Medulla oblongata (tissue), 1 donor: ENCODE measurements at regions not wholly inside any gene's neighbourhood (a gene's known extent, or its start where the extent isn't known, plus 50 kb on each side); places are given as distances from the start of the nearest gene placed in this dataset.
"Not testable (repeated sequence)": the region's sequence is repeated elsewhere in the genome, so short reads cannot be mapped to it uniquely, and the experiment has no call there.

ENCODE experiments used
- DNase-seq: peaks from one replicate; pipeline ENCODE4 v3.0.0-alpha.2; 2015; ENCODE audit errors: extremely low spot score

DNA sequence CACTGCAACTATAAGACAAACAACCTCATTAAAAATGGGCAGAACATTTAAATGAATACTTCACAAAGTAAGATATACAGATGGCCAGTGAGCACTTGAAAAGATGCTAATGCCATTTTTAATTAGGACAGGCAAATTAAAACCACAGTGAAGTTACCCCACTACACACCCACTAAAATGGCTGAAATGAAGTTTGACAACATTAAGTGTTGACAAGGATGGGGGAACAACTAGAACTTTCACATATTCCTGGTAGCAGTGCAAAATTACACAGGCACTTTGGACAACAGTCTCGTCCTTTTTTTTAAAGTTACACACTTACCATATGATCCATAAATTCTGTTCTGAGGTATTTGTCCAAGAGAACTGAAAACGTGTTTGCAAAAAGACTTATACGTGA lies 278.9 kb upstream of the DIO3 start:
- no peak for DNase-seq

DNA sequence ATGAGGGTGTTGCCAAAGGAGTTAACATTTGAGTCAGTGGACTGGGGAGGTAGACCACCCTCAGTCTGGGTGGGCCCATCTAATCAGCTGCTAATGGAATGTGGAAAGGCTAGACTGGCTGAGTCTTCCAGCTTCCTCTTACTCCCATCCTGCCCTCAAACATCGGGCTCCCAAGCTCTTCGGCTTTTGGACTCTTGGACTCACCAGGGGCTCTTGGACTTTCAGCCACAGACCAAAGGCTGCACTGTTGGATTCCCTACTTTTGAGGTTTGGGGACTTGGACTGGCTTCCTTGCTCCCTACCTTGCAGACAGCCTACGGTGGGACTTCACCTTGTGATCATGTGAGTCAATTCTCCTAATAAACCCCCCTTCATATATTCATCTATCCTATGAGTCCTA lies 276.6 kb upstream of the DIO3 start:
- DNase-seq, result no peak

DNA sequence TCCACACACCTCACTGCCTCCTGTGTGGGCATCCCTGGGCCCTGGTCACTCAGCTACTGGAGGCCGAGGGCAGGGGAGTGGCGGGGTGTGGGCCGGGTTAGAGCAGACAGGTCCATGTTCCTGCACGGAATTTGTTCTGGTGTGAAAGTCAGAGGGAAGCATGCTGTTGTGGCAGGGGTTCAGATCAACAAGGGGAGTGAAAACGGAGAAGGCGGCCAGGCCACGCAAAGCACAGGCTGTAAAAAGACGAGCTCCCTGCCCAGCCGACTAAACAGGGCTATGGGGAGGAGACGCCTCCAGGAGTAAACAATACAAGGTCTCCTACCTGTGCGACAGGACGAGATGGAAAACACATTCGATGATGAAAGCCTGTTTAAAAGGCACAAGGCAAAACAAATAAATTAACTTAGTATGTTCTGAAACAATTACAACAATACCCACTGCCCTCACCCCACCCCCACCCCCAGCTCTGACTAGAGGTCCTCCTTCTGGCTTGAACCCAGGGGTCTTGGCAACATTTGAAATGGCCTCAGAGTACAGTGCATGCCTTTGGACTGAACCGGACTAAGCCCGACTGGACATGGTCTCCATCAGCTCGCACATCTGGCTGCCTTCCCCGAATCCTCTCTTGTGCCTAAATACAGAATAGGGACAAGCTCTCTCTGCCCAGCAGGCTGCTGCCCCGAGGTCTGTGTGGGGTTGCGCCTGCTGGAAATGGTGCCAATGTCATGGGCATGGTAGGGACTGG lies 274.9 kb upstream of the DIO3 start:
- DNase-seq, result no peak

DNA sequence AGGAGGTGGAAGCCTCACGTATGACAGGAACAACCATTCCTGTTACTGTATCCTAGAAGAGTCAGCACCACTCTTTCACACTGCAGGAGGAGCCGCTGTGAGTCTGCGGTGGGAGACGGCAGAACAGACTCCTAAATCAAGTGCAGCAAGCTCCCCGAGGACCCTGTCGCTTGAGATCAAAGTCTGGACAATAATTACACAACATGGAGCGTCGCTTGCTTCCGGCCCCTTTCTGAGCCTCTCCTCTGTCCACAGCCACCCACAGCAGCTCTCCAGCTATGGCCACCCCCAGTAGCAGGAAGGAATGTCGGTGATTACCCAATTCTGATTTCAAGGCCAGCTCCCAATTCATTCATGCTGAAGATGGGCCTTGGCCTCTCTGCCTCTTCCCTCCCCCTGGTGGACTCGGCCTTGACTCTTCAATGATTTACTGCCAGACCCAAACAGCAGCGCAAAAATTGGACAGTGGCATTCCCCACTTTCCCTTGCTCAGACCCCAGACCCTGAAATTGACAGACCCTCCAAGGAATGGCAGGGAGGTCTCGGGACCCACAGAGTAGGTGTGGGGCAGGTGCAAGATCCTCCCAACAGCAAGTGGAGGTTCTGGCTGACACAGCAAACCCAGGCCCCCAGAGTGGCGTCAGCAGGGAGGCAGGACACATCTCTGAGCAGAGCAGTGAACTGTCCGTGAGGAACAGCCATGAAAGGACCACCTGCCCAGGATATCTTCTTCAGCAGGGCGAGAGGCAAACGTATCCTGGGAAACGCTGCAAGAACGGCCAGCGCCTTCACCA lies 272.7 kb upstream of the DIO3 start:
- DNase-seq, result no peak

DNA sequence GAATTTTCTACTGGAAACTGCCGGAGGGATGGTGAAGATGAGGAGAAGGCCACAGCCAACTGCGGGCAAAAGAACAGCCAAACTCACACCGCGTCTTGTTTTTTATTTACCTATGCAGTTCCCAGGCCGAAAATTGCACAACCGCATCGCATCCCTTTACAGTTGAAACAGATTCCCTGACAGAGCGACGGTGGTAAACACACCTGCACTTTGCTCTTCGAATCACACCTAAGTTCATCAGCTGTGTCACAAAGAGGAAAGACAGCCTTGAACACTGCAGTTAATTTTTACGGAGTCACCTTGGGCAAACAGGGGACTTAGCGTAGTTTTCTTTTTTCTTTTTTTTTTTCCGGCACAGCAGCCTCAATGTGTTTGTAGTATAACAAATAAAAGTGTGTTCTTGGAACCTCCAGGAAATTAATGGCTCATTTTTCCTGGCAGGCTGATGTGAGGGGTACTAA lies 272.0 kb upstream of the DIO3 start:
- no peak for DNase-seq

DNA sequence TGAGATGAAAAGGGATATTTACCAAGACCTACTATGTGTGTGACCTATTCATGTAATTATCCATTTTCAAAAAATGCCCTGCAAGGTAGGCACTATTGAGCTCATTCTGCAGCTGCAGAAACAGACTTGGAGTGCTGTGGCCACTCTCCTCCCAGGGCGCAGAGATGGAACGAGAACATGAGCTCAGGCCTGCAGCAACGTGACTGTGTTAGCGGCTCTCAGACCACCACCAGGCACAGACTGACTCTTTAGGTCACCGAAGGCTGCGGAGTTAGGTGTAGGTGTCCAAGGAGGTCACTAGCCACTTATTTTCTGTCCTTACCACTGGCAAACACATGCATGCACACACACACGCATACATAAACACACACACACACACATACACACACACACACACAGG lies 271.4 kb upstream of the DIO3 start:
- no peak for DNase-seq

DNA sequence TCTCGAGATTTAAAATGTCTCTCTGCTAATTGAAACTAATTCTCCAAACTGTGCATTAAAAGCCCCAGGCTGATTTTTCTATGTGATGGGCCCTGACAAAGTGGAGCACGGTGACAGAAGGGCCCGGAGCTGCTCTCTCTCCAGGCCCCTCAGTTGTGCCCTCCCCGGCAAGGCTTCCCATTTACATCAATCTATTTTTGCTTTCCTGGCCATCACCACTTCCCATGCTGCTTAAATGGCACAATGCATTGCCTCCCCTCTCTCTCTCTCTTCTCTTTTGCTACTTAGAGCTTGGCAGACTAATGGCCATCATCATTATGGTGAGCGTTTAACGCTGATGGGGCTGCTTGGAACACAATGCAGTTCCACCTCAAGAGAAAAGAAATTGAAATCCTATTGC lies 270.7 kb upstream of the DIO3 start:
- DNase-seq, result no peak

DNA sequence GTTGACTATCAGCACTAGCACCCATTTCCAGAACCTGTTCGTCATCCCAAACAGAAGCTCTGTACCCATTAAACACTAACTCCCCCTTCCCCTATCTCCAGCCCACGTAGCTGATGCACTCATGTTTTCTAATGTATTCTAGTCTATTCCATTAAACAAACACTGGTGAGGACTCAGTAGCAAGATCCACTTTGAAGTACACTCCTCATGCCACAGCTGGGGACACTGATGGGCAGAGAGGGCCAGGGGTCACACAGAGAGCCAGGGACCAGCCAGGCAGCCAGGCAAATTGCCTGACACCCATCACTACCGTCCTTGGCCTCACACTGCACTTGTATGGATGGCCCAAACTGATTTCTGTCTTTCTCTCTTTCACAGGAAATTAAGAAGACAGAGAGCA lies 269.9 kb upstream of the DIO3 start:
- DNase-seq, result no peak

DNA sequence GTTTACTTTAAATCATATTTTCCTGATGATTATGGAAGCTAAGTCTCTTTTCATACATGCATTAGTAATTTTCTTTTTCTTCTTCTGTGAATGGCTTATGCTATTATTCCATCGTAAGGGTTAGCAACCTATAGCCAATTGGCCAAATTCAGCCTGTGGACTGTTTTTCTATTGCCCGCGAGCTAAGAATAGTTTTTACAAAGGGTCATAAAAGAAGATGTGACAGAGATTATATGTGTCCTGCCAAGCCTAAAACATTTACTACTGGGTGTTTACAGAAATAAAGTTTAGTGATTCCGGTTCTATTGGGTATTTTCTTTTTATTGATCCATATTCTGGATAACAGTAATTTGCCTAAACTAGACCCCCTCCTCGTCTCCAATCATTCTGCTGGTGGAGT lies 268.8 kb upstream of the DIO3 start:
- no peak for DNase-seq

DNA sequence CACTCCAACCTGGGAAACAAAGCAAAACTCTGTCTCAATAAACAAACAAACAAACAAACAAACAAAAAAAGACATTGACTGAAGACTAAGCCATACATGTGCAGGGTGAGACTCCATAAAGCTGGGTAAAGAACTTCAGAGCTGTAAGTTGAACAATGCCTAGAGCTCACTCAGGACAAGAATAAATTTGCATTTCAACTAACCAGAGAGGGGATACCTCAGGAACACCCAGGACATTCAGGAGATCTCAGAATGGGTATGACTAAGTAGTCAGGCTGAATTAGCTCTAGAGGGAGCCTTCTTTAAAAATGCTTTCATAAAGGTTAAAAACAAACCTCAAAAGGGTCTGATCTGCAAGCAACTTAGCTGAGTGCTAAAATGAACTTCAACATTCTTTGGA lies 267.7 kb upstream of the DIO3 start:
- DNase-seq, result no peak

DNA sequence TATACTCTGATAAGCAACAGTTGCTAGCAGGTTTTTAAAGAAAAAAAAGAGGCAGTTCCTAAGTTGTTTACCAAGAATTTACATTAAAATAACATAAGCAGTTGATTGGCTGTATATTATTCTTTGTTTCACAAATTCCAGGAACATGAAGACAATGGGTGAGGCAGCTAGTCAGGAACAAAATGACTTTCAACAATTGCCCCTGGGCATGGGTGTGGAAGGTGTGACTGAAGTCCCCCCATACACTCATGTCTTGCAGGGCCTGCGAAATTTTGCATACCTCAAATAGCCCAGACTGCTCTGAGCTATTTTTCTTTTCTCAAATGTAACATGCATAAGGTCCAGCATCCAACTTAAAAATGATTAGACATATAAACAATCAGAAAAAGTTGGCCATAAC lies 267.2 kb upstream of the DIO3 start:
- DNase-seq, result no peak

DNA sequence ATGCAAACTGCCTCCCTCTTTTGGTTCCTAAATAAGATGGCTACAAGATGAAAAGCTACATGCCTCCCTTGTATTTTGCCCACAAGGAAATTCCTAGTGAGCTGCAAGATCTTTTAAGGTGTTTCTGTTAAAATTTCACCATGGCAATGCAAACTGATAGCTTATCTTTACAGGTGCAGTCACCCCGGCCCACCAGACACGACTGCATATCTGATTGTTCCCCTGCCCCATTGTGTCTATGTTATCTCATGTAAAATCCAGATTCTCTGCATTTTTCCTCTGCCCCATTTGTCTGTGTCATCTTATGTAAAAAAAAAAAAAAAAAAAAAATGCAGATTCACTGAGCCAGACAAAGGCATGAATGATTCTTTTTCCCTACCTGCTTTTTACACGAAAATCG lies 261.5 kb upstream of the DIO3 start:
- not testable (repeated sequence) for DNase-seq

DNA sequence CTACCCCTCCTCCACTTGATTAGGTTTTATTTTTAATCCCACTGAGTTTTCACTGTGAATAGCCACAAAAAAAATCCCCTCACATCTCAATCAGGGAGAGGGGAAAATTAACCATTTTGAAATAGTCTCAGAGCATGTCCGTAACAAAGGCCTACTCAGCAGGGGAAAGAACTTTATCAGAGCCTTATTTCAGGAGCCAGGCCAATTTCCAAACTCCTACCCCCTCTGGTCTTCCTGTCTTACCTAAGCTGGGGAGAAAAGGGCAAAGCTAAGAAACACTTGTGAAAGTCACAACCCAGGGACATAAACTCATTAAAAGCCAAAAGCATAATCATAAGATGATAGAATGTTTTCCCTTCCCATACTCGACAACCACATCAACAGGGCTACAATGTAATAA lies 260.3 kb upstream of the DIO3 start:
- no peak for DNase-seq

DNA sequence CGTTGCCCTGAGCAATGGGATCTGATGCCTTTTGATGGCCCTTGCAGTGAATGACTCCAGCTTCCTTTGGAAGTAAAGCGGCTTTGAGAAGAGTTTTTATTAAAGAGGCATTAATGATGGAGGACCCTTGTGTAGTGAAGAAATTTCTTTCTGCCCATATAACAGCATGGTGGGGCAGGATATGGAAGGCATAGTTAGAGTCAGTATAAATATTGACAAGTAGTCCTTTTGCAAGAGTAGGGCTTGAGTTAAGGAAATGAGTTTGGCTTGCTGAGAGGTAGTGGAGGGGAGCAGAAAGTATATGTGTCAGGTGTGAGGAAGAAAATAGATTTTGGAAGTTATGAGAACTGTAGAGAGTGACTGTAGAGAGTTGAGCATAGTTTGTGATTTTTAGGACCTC lies 254.1 kb upstream of the DIO3 start:
- DNase-seq, result not testable (repeated sequence)

DNA sequence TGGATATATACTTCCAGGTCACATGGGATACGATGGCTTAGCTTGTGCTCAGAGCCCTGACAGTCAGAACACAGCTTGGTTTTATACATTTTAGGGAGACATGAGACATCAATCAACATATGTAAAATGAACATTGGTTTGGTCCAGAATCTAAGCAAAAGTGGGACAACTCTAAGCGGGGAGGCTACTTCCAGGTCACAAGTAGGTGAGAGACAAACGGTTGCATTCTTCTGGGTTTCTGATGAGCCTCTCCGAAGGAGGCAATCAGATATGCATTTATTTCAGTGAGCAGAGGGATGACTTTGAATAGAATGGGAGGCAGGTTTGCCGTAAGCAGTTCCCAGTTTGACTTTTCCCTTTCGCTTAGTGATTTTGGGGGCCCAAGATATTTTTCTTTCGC lies 250.1 kb upstream of the DIO3 start:
- not testable (repeated sequence) for DNase-seq

DNA sequence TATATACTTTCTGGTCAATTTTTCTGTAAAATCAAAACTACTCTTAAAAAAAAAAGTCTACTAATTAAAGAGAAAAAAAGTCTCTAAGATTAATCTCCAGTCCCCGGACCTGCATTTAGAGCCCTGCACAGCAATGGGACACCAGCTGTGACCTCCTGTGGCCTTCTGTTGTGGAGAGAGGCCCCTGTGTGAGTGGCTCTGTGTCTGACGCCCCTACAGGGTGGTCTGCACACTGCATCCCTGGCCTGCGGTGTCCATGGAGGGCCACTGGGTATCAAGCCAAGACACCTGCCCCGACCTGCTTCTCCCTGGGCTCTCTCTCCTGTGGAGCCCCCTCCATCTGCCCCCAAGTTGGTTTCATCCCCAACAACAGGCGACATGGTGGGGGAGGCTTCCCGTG lies 248.0 kb upstream of the DIO3 start:
- DNase-seq, result no peak

DNA sequence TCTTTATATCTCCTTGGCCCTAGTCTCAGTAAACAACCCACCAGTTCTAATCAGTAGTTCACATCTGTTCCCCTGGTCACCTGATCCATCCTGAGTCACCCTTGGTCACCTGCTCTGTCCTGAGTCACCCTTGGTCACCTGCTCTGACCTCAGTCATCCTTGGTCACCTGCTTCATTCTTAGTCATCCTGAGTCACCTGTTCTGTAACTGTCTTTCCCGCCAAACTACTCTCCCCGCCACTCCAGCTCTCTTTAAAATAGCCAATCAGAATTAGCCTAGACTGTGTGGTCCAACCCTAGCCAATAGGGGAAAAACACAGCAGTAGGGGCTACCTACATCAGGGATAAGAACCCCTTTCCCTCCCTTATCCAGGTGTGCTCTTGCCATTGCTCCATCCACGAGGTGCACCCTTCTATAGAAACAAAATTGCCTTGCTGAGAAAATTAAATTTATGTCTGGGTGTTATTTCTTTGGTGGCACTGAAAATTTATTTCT lies 245.4 kb upstream of the DIO3 start:
- no peak for DNase-seq

DNA sequence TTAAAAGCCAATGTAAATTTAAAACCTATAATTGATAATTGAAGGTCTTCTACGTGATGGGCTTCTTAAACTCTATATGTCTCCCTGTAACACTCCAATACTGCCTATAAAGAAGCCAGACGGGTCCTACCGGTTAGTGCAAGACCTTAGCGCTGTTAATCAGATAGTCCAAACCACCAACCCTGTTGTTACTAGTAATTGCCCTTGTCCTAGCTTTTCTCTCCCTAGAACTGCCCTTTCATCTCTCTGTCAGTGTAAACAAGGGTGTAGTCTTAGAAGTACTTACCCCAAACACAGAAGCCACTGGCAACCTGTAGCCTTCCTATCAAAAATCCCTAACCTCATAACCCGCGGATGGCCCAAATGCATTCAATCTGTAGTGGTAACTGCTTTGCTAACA lies 243.0 kb upstream of the DIO3 start:
- DNase-seq, result no peak

DNA sequence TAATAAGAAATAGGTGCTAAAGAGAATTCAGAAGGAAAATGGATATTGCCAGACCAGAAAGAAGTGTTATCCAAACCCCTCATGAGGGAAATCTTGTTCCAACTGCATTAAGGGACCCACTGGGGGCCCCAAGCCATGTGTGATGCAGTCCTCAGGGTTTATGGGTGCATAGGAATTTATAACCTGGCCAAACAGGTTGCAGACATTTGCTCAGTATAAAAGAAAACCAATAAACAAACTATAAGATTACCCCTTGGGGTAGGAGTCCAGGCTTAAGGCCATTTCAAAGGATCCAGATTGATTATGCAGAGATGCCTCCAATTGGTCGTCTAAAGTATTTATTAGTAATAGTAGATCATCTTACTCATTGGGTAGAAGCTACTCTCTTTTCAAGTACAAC lies 240.9 kb upstream of the DIO3 start:
- DNase-seq, result no peak

DNA sequence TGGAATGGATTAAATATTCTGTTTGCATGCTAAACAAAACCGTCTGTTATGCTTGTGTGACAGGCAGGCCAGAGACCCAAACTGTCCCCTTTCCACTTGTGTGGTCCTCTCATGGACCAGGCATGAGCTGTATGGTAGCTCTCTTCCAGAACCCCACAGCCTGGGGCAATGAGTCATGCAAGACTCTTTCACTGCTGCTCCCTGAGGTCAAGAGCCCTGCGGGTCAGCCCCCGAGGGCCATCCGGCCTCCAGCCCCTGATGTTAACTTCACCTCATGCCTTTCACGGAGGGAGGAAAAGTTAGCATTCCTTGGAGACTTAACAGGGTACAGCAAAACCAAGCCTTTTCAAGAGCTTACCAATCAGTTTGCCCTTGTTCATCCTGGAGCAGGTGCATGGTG lies 239.1 kb upstream of the DIO3 start:
- DNase-seq, result no peak

DNA sequence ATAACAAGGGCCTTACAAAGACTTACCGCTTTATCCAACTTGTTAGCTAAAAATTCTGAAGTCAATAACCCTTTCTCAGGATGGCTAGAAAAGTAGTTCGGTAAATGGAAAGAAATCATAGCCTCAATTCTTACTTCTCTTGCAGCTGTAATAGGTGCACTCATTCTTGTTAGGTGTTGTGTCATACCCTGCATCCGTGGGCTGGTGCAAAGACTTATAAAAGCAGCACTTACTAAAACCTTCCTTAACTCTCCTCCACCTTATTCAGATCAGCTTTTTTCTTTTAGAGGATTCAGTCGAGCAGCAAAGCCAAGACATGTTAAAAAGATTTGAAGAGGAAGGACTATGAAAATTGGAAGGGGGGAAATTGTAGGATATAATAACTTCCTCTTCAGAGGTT lies 238.2 kb upstream of the DIO3 start:
- no peak for DNase-seq

DNA sequence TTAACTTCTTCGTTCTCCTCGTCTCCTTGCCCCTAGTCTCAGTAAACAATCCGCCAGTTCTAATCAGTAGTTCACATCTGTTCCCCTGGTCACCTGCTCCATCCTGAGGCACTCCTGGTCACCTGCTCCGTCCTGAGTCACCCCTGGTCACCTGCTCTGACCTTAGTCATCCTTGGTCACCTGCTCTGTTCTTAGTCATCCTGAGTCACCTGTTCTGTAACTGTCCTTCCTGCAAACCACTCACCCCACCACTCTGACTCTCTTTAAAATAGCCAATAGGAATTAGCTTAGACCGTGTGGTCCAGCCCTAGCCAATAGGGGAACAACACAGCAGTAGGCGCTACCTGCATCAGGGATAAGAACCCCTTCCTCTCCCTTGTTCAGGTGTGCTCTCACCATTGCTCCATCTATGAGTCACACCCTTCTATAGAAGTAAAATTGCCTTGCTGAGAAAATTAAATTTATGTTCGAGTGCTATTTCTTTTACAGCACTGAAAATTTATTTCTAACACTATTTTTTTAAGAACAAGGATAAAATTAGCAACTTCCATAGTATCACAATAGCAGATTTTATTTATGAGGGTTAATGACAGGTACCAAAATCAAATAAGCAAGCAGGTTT lies 237.6 kb upstream of the DIO3 start:
- not testable (repeated sequence) for DNase-seq

DNA sequence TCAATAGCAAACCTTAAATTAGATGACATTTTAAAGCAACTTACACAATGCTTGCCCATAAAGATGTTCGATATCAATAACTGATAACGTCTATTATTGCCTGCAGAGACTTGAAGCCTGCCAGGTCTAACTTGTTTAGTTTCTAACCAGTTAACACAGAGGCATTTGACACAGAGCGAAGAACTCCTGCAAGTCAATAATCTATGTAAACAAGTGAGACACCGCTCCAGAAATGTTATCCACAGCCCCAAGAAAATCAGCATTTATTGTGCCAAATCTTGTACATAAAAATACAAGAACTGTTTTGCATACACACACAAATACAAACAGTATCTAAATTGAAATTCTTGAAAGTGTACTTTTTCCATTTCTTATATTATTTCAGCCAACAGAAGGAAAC lies 236.0 kb upstream of the DIO3 start:
- no peak for DNase-seq
